ENCODE measurements at regions not wholly inside any gene's neighbourhood (a gene's known extent, or its start where the extent isn't known, plus 50 kb on each side); places are given as distances from the start of the nearest gene placed in this dataset.

GRCh38 chr9:108153416-108153815, 663.8 kb upstream of the KLF4 start:
- Histone ChIP-seq H3K4me2 (replicated peaks; ENCODE audit: extremely low read depth, low read length, poor library complexity, severe bottlenecking) (no peak overlapping the region), H3K4me3 (replicated peaks in 1 of 3; ENCODE audit: low read depth in 2 of 3, low read length in 3 of 3) (no peak overlapping the region), H3K79me2 (ENCODE audit: insufficient read depth, low read length) (no peaks in the 10 kb centered on the region), H4K20me1 (ENCODE audit: insufficient read depth, low read length) (no peaks in the 10 kb centered on the region), H3K36me3 (replicated peaks in 1 of 2; ENCODE audit: control insufficient read depth in 1 of 2, insufficient read depth in 2 of 2, low read length in 2 of 2) (no peaks in the 10 kb centered on the region), H3K27me3 (ENCODE audit: control insufficient read depth in 2 of 2, insufficient read depth in 2 of 2, low read length in 2 of 2) (no peaks in the 10 kb centered on the region), H3K27ac (ENCODE audit: low read depth in 1 of 2, low read length in 2 of 2) (no peak overlapping the region), H3K9me3 (replicated peaks in 1 of 2; ENCODE audit: control insufficient read depth in 1 of 2, insufficient read depth in 1 of 2, low read length in 2 of 2) (no peaks in the 10 kb centered on the region), H3K9ac (ENCODE audit: insufficient read depth, low read length, poor library complexity, severe bottlenecking) (no peak overlapping the region), H2AFZ (ENCODE audit: insufficient read depth, low read depth, low read length, poor library complexity, severe bottlenecking) (no peak overlapping the region), H3K4me1 (ENCODE audit: control insufficient read depth in 1 of 2, insufficient read depth in 2 of 2, low read length in 2 of 2) (peaks cover 26 to 46% of the 10 kb centered on the region in 2 donors)
- H3K9me3 Mint-ChIP-seq = no peaks in the 10 kb centered on the region
- H3K36me3 Mint-ChIP-seq = no peaks in the 10 kb centered on the region
- no peak overlapping the region for H3K4me3 Mint-ChIP-seq
- H3K27me3 Mint-ChIP-seq (ENCODE audit: low read depth in 3 of 3) = peaks cover 0 to 1% (median 0%) of the 10 kb centered on the region in 3 donors
- intact Hi-C loops (cut with micrococcal nuclease) = no loop called here
- no peak overlapping the region for H3K27ac Mint-ChIP-seq
- no peak for TF ChIP-seq CTCF (IDR thresholded peaks at IDR 0.05)
- peaks cover 49% of the 10 kb centered on the region for H3K4me1 Mint-ChIP-seq
- DNase-seq = no peak
- no CpG with 5 or more reads among the region's 4 CpGs for WGBS (ENCODE audit: insufficient coverage)

- Mint-ChIP-seq H3K4me1 (peaks cover 28% of the 10 kb centered on the region), H3K27ac (no peak overlapping the region), H3K4me3 (no peak overlapping the region), H3K9me3 (peaks cover 0 to 7% (median 3%) of the 10 kb centered on the region in 7 donors), H3K27me3 (ENCODE audit: low read depth in 3 of 3) (peaks cover 0 to 5% (median 0%) of the 10 kb centered on the region in 3 donors), H3K36me3 (peaks cover 0 to 2% of the 10 kb centered on the region in 2 donors)
- Histone ChIP-seq H3K79me2 (ENCODE audit: insufficient read depth, low read length) (no peaks in the 10 kb centered on the region), H3K4me1 (ENCODE audit: control insufficient read depth in 1 of 2, insufficient read depth in 2 of 2, low read length in 2 of 2) (peaks cover 15 to 24% of the 10 kb centered on the region in 2 donors), H3K4me3 (replicated peaks in 1 of 3; ENCODE audit: low read depth in 2 of 3, low read length in 3 of 3) (no peak overlapping the region), H4K20me1 (ENCODE audit: insufficient read depth, low read length) (no peaks in the 10 kb centered on the region), H2AFZ (ENCODE audit: insufficient read depth, low read depth, low read length, poor library complexity, severe bottlenecking) (no peak overlapping the region), H3K27me3 (ENCODE audit: control insufficient read depth in 2 of 2, insufficient read depth in 2 of 2, low read length in 2 of 2) (no peaks in the 10 kb centered on the region), H3K36me3 (replicated peaks in 1 of 2; ENCODE audit: control insufficient read depth in 1 of 2, insufficient read depth in 2 of 2, low read length in 2 of 2) (no peaks in the 10 kb centered on the region), H3K4me2 (replicated peaks; ENCODE audit: extremely low read depth, low read length, poor library complexity, severe bottlenecking) (no peak overlapping the region), H3K9ac (ENCODE audit: insufficient read depth, low read length, poor library complexity, severe bottlenecking) (no peak overlapping the region), H3K27ac (ENCODE audit: low read depth in 1 of 2, low read length in 2 of 2) (no peak overlapping the region), H3K9me3 (replicated peaks in 1 of 2; ENCODE audit: control insufficient read depth in 1 of 2, insufficient read depth in 1 of 2, low read length in 2 of 2) (peaks cover 0 to 4% of the 10 kb centered on the region in 2 donors)
- intact Hi-C loops (cut with micrococcal nuclease) = no loop called here
- WGBS (ENCODE audit: insufficient coverage) = 77% methylated on average over 7 of the region's 16 CpGs
- DNase-seq = peak in 2 of 3 donors; percentile 14 to 36
- TF ChIP-seq CTCF (IDR thresholded peaks at IDR 0.05) = no peak
These were observed 661.4 kb upstream of the KLF4 start for GRCh38 chr9:108150736-108151586.

Data from CD14-positive monocyte (primary cell).